Testis (tissue), 2 donors: ENCODE measurements at regions not wholly inside any gene's neighbourhood (a gene's known extent, or its start where the extent isn't known, plus 50 kb on each side); places are given as distances from the start of the nearest gene placed in this dataset.

Experiments used
- DNase-seq: peaks from one replicate; pipeline ENCODE4 v3.0.0-alpha.2; 2019
- H3K27ac ChIP-seq, 2 donors: fragments of 200-600 bp; sonication (generic); one replicate each; pipeline ENCODE4 v1.5.1; 2019
- H3K27me3 ChIP-seq: fragments of 200-600 bp; sonication (generic); one replicate; pipeline ENCODE4 v1.5.1; 2019
- H3K36me3 ChIP-seq: fragments of 200-600 bp; sonication (generic); one replicate; pipeline ENCODE4 v1.5.1; 2017; ENCODE audit warnings: low read depth; ENCODE audit errors: missing control alignments
- H3K4me1 ChIP-seq: fragments of 200-600 bp; sonication (generic); one replicate; pipeline ENCODE4 v1.5.1; 2019
- H3K4me3 ChIP-seq, 2 donors: fragments of 200-600 bp; sonication (generic); one replicate each; pipeline ENCODE4 v1.5.1; 2017 to 2019
- H3K9me3 ChIP-seq: fragments of 200-600 bp; sonication (generic); one replicate; pipeline ENCODE4 v1.5.1; 2017
- POLR2A ChIP-seq: fragments of 450-650 bp; IDR thresholded peaks from one replicate; pipeline ENCODE4 v1.6.1; 2017; ENCODE audit warnings: antibody characterized with exemption, mild to moderate bottlenecking, moderate library complexity
- WGBS, 2 donors: methylation state at CpG; one replicate each; pipeline ENCODE4 v1.1.5; 2018; 5-methylcytosine and 5-hydroxymethylcytosine counted together
- intact Hi-C: fragments of 100-400 bp; cut with DNase I; formaldehyde crosslinking; loops from one replicate; pipeline ENCODE4 v1.15.1; 2023; ENCODE audit warnings: low total_unique reads
- TF ChIP-seq, protein P1 (sequence below), 3 experiments: fragments of 450-650 bp in 2 of 3; fragments of 200-600 bp in 1 of 3; sonication (generic) in 1 of 3; IDR thresholded peaks; one replicate each; pipeline ENCODE4 v1.5.1; 2016 to 2019; ENCODE audit warnings: antibody characterized with exemption in 3 of 3, mild to moderate bottlenecking in 2 of 3, moderate library complexity in 1 of 3

DNA sequence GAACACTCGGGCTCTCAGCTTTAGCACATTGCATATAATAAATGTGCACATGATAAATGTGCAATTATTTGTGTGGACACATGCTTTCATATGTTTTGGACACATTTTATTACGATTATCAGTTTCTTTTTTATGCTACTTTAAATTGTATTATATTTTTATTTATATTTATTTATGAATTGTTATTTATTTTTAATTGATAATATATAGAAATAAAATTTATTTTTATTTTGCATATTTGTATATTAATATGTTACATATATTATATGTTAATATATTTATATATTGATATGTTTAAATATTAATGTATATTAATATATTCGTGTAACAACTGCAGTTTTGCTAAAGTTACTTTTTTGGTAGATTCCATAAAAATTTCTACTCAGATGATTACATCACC, 454.8 kb upstream of the CDH10 start:
- 75 to 79% methylated on average over 3 of the region's 3 CpGs for WGBS, 2 donors
- Histone ChIP-seq H3K27me3 (no peaks in the 10 kb centered on the region), H3K4me1 (no peaks in the 10 kb centered on the region), H3K9me3 (no peaks in the 10 kb centered on the region), H3K36me3 (no peaks in the 10 kb centered on the region), H3K4me3 (no peak overlapping the region), H3K27ac (no peak overlapping the region)
- TF ChIP-seq, protein P1, sequence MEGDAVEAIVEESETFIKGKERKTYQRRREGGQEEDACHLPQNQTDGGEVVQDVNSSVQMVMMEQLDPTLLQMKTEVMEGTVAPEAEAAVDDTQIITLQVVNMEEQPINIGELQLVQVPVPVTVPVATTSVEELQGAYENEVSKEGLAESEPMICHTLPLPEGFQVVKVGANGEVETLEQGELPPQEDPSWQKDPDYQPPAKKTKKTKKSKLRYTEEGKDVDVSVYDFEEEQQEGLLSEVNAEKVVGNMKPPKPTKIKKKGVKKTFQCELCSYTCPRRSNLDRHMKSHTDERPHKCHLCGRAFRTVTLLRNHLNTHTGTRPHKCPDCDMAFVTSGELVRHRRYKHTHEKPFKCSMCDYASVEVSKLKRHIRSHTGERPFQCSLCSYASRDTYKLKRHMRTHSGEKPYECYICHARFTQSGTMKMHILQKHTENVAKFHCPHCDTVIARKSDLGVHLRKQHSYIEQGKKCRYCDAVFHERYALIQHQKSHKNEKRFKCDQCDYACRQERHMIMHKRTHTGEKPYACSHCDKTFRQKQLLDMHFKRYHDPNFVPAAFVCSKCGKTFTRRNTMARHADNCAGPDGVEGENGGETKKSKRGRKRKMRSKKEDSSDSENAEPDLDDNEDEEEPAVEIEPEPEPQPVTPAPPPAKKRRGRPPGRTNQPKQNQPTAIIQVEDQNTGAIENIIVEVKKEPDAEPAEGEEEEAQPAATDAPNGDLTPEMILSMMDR (IDR thresholded peaks at IDR 0.05): no peak
- no peak for TF ChIP-seq POLR2A
- DNase-seq: no peak
- intact Hi-C loops: no loop called here

DNA sequence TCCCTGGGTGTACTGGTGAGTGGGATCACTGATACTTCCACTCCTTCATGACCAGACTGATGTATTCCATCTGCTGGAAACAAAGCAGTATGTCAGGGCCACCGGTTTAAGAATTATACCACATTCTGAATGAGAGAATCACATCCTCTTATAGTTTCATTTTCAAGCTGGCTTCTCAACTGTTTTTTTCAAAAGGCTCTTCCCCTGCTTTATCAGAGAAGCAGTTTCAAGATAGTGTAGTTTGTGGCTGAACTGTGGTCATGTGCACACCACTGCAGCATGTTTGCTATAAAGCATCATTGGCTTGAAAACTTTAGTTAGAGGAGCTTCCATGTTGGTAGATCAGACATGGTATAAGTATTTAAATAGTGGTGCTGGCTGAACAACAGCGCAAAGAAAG, 450.5 kb upstream of the CDH10 start:
- no peak overlapping the region for H3K4me3 ChIP-seq
- DNase-seq: no peak
- TF ChIP-seq POLR2A: no peak
- TF ChIP-seq, protein P1 (IDR thresholded peaks at IDR 0.05): no peak
- H3K36me3 ChIP-seq: no peaks in the 10 kb centered on the region
- H3K27ac ChIP-seq: no peak overlapping the region
- H3K9me3 ChIP-seq: no peaks in the 10 kb centered on the region
- H3K4me1 ChIP-seq: no peaks in the 10 kb centered on the region
- intact Hi-C loops: no loop called here
- H3K27me3 ChIP-seq: no peaks in the 10 kb centered on the region
- WGBS, 2 donors: 67 to 78% methylated on average over 2 of the region's 2 CpGs

DNA sequence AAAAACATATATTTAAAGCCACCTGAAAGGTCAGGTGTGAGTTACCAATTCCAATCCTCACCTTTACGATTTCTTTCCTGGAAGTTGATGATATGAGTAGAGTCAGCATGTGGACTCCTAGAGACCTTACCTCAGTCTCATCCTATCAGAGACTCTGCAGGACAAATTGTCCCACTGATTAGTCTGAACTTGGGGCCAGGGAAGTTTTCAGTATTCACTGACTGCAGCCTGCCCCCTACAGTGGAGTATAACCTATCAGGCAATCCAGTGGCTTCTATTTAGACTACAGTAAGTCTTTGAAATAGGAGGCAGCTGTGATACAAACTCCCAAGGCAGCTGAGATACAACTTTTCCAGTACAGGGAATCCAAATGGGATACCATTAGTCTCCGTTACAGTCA, 449.4 kb upstream of the CDH10 start:
- Histone ChIP-seq H3K9me3 (no peaks in the 10 kb centered on the region), H3K4me1 (no peaks in the 10 kb centered on the region), H3K36me3 (no peaks in the 10 kb centered on the region), H3K27me3 (no peaks in the 10 kb centered on the region), H3K4me3 (no peak overlapping the region), H3K27ac (no peak overlapping the region)
- 93 to 94% methylated on average over 2 of the region's 2 CpGs for WGBS, 2 donors
- intact Hi-C loops: no loop called here
- TF ChIP-seq, protein P1 (IDR thresholded peaks at IDR 0.05): no peak
- TF ChIP-seq POLR2A: no peak
- no peak for DNase-seq

DNA sequence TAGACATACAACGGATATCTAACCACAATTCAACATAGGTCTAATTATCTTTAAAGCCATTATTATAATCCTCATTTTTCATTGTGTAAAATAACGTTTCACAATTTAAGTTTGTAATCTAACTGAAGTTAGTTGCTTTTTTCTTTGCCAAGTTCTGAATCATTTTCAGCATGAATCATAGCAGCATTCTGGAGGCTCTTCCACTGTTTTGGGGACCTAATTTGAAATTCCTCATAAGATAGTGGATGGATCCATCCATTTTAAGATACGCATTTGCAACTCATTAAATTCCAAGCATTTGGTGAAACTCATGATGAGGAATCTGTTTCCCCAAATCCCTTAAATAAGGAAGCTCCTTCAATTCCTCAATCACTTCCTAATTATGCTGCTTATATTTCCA, 447.1 kb upstream of the CDH10 start:
- DNase-seq: no peak
- Histone ChIP-seq H3K27me3 (no peaks in the 10 kb centered on the region), H3K9me3 (no peaks in the 10 kb centered on the region), H3K27ac (no peak overlapping the region), H3K36me3 (no peaks in the 10 kb centered on the region), H3K4me1 (no peaks in the 10 kb centered on the region), H3K4me3 (no peak overlapping the region)
- TF ChIP-seq POLR2A: no peak
- TF ChIP-seq, protein P1 (IDR thresholded peaks at IDR 0.05): no peak
- intact Hi-C loops: no loop called here
- WGBS, 2 donors: 62 to 76% methylated on average over 3 of the region's 3 CpGs

DNA sequence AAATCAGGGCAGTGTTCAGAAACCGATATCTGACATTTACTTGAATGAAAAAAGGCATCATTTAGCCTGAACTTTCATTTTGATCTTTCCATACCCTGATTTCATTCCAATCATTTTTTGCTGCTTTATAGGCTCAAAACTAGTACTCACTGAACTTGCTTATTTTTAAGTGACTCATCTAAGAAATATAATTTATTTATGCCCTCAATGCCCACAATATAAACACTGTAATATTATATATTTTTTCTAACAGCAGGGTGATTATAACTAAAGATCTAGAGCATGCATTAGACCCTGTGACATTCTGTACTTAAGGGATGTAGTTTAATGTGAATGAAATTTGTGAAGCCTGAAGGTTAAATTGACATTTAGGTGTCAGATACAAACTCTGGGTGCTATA, 446.1 kb upstream of the CDH10 start:
- Histone ChIP-seq H3K4me3 (no peak overlapping the region), H3K27ac (no peak overlapping the region), H3K4me1 (no peaks in the 10 kb centered on the region), H3K9me3 (no peaks in the 10 kb centered on the region), H3K36me3 (no peaks in the 10 kb centered on the region), H3K27me3 (no peaks in the 10 kb centered on the region)
- TF ChIP-seq, protein P1 (IDR thresholded peaks at IDR 0.05): no peak
- no peak for TF ChIP-seq POLR2A
- intact Hi-C loops: no loop called here
- WGBS, 2 donors: 80 to 83% methylated on average over 1 of the region's 1 CpG
- DNase-seq: no peak
